Mesendoderm (in vitro differentiated cells): ENCODE measurements at regions not wholly inside any gene's neighbourhood (a gene's known extent, or its start where the extent isn't known, plus 50 kb on each side); places are given as distances from the start of the nearest gene placed in this dataset. TPM values are rescaled to one million over a fixed set of nuclear protein-coding genes. Genes with fewer than 3 reads are reported as not detected.

Experiments used
- DNase-seq: peaks from one replicate; pipeline ENCODE4 v3.0.0; 2013
- H2AK5ac ChIP-seq: 2 replicates; pipeline ENCODE4 v1.6.1; 2013; ENCODE audit warnings: low read length, inconsistent platforms
- H2BK120ac ChIP-seq: 2 replicates; pipeline ENCODE4 v1.6.1; 2013; ENCODE audit warnings: low read depth, mild to moderate bottlenecking, low read length, moderate library complexity, mixed read lengths
- H2BK15ac ChIP-seq: replicated peaks from 2 replicates; pipeline ENCODE4 v1.6.1; 2013; ENCODE audit warnings: low read depth, mild to moderate bottlenecking, moderate library complexity
- H2BK5ac ChIP-seq: 2 replicates; pipeline ENCODE4 v1.6.1; 2013; ENCODE audit warnings: low read length, inconsistent platforms
- H3K18ac ChIP-seq: 2 replicates; pipeline ENCODE4 v1.6.1; 2013; ENCODE audit warnings: mild to moderate bottlenecking, low read length, mixed read lengths
- H3K23ac ChIP-seq: one replicate; pipeline ENCODE4 v1.6.1; 2013; ENCODE audit warnings: low read length
- H3K27ac ChIP-seq: 2 replicates; pipeline ENCODE4 v1.5.1; 2013; ENCODE audit warnings: low read depth, mild to moderate bottlenecking, inconsistent platforms, low read length, moderate library complexity
- H3K27me3 ChIP-seq: 2 replicates; pipeline ENCODE4 v1.6.1; 2013; ENCODE audit warnings: low read length, control low read depth, mild to moderate bottlenecking, inconsistent platforms; ENCODE audit not compliant: insufficient read depth, poor library complexity
- H3K36me3 ChIP-seq: 2 replicates; pipeline ENCODE4 v1.6.1; 2013; ENCODE audit warnings: low read length, inconsistent platforms; ENCODE audit not compliant: control insufficient read depth, insufficient read depth
- H3K4ac ChIP-seq: one replicate; pipeline ENCODE4 v1.6.1; 2013; ENCODE audit warnings: low read depth, mild to moderate bottlenecking, low read length, moderate library complexity
- H3K4me1 ChIP-seq: 2 replicates; pipeline ENCODE4 v1.6.1; 2013; ENCODE audit warnings: low read depth, low read length, inconsistent platforms; ENCODE audit not compliant: control insufficient read depth
- H3K4me2 ChIP-seq: 2 replicates; pipeline ENCODE4 v1.6.1; 2013; ENCODE audit warnings: low read length
- H3K4me3 ChIP-seq: 2 replicates; pipeline ENCODE4 v1.5.1; 2013; ENCODE audit warnings: mild to moderate bottlenecking, low read length
- H3K56ac ChIP-seq: one replicate; pipeline ENCODE4 v1.6.1; 2013; ENCODE audit warnings: low read length
- H3K79me1 ChIP-seq: 2 replicates; pipeline ENCODE4 v1.6.1; 2013; ENCODE audit warnings: low read length, inconsistent platforms
- H3K79me2 ChIP-seq: 2 replicates; pipeline ENCODE4 v1.6.1; 2013; ENCODE audit warnings: mild to moderate bottlenecking, low read length; ENCODE audit not compliant: control insufficient read depth, insufficient read depth
- H3K9ac ChIP-seq: 2 replicates; pipeline ENCODE4 v1.6.1; 2013; ENCODE audit warnings: low read length, inconsistent platforms
- H4K5ac ChIP-seq: one replicate; pipeline ENCODE4 v1.6.1; 2013; ENCODE audit warnings: low read length
- H4K8ac ChIP-seq: one replicate; pipeline ENCODE4 v1.6.1; 2013; ENCODE audit warnings: low read depth, mild to moderate bottlenecking, control low read depth, low read length, moderate library complexity
- WGBS: extraction: QIAGEN DNeasy Blood & Tissue Kit; methylation state at CpG from one replicate; pipeline ENCODE4 v1.1.7; 2013; ENCODE audit warnings: low lambda C conversion rate, missing lambda C conversion rate; ENCODE audit not compliant: insufficient coverage; ENCODE audit errors: extremely low coverage; 5-methylcytosine and 5-hydroxymethylcytosine counted together
- small RNA-seq: library from polyadenylated mRNA; stranded (forward); fragments of <200 nt; extraction: miRNeasy Mini kit (QIAGEN cat#:217004); gene quantifications from one replicate; pipeline ENCODE3, GENCODE V24; 2013; ENCODE audit not compliant: insufficient read depth

- Histone ChIP-seq H3K4me2 (no peak overlapping the region), H3K9ac (no peak overlapping the region)
These were observed 64.2 kb upstream of the MBL2 start for GRCh38 chr10:52836816-52837215.

More at GRCh38 chr10:52836816-52837215, 64.2 kb upstream of the MBL2 start:
- Histone ChIP-seq H4K5ac (no peak overlapping the region), H3K18ac (no peak overlapping the region), H3K4me3 (no peak overlapping the region), H4K8ac (no peak overlapping the region), H3K23ac (no peak overlapping the region), H2AK5ac (no peak overlapping the region), H3K79me1 (no peaks in the 10 kb centered on the region), H3K4me1 (no peaks in the 10 kb centered on the region), H2BK120ac (no peak overlapping the region), H3K27ac (no peak overlapping the region), H3K27me3 (no peaks in the 10 kb centered on the region), H3K79me2 (no peaks in the 10 kb centered on the region), H3K36me3 (no peaks in the 10 kb centered on the region), H2BK5ac (no peak overlapping the region), H2BK15ac (no peak overlapping the region), H3K4ac (no peak overlapping the region), H3K56ac (no peak overlapping the region)
- WGBS, result no CpG with 5 or more reads among the region's 2 CpGs
- DNase-seq, result no peak

Small RNA genes lying in the stretch of these regions (small RNA-seq; reads per million reads assigned to genes)
- not detected for gene RF00019
- 2.1 reads per million, percentile 22 among the genes with 10 or more reads in this experiment for gene RNA5SP318
- not detected for gene SNRPEP8
